IMR-90 (cell line): ENCODE measurements at regions not wholly inside any gene's neighbourhood (a gene's known extent, or its start where the extent isn't known, plus 50 kb on each side); places are given as distances from the start of the nearest gene placed in this dataset.

Experiments used
- CEBPB ChIP-seq: IDR thresholded peaks from 2 replicates; pipeline ENCODE4 v1.6.1; 2012; ENCODE audit warnings: low read depth, low read length, improper control_type of control experiment
- CHD1 ChIP-seq: IDR thresholded peaks from 2 replicates; pipeline ENCODE4 v1.6.1; 2012; ENCODE audit warnings: low read depth, low read length, improper control_type of control experiment
- FOS ChIP-seq: fragments of 150-350 bp; IDR thresholded peaks from 2 replicates; pipeline ENCODE4 v1.6.1; 2016; ENCODE audit warnings: low read depth, low read length
- MAFK ChIP-seq: IDR thresholded peaks from 2 replicates; pipeline ENCODE4 v1.6.1; 2012; ENCODE audit warnings: low read depth, low read length, improper control_type of control experiment
- MAZ ChIP-seq: IDR thresholded peaks from 2 replicates; pipeline ENCODE4 v1.6.1; 2012; ENCODE audit warnings: low read depth, mild to moderate bottlenecking, low read length, improper control_type of control experiment, moderate library complexity, borderline replicate concordance
- MXI1 ChIP-seq: IDR thresholded peaks from 2 replicates; pipeline ENCODE4 v1.6.1; 2012; ENCODE audit warnings: low read depth, mild to moderate bottlenecking, low read length, moderate library complexity, borderline replicate concordance
- POLR2A ChIP-seq: IDR thresholded peaks from 2 replicates; pipeline ENCODE4 v1.6.1; 2012; ENCODE audit warnings: mild to moderate bottlenecking, low read depth, low read length
- RCOR1 ChIP-seq: IDR thresholded peaks from 2 replicates; pipeline ENCODE4 v1.6.1; 2012; ENCODE audit warnings: mild to moderate bottlenecking, low read length, improper control_type of control experiment; ENCODE audit not compliant: insufficient replicate concordance
- TF ChIP-seq, protein P1 (sequence below): conservative IDR thresholded peaks from 2 replicates; pipeline ENCODE4 v1.5.1; 2012; ENCODE audit warnings: mild to moderate bottlenecking, low read depth, low read length, improper control_type of control experiment

DNA sequence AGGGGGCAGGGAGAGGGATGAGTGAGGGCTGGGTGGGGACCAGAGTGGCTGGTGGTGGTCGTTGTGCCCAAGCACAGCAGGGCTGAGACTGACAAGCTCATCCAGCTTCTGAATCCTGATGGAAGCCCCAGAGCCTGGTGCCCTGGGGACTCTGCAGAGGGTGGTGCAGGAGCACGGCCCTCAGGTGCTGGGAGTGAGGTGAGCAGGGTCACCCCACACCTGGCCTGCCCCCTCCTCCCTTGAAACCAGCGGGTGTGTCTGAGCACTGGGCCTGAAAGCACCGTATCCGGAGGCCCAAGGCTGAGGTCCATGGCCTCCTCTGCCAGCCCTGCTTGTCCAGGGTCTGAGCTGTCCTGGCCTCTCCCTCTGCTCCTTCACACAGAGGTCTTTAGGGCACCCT, 218.2 kb downstream of the ZNF248 start:
- TF ChIP-seq MAZ (no peak), POLR2A (no peak), MXI1 (no peak), MAFK (no peak), CEBPB (no peak), RCOR1 (no peak), FOS (no peak), CHD1 (no peak)
- TF ChIP-seq, protein P1, sequence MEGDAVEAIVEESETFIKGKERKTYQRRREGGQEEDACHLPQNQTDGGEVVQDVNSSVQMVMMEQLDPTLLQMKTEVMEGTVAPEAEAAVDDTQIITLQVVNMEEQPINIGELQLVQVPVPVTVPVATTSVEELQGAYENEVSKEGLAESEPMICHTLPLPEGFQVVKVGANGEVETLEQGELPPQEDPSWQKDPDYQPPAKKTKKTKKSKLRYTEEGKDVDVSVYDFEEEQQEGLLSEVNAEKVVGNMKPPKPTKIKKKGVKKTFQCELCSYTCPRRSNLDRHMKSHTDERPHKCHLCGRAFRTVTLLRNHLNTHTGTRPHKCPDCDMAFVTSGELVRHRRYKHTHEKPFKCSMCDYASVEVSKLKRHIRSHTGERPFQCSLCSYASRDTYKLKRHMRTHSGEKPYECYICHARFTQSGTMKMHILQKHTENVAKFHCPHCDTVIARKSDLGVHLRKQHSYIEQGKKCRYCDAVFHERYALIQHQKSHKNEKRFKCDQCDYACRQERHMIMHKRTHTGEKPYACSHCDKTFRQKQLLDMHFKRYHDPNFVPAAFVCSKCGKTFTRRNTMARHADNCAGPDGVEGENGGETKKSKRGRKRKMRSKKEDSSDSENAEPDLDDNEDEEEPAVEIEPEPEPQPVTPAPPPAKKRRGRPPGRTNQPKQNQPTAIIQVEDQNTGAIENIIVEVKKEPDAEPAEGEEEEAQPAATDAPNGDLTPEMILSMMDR, result no peak
